Caco-2 (cell line): ENCODE measurements at regions not wholly inside any gene's neighbourhood (a gene's known extent, or its start where the extent isn't known, plus 50 kb on each side); places are given as distances from the start of the nearest gene placed in this dataset.
"Not testable (repeated sequence)": the region's sequence is repeated elsewhere in the genome, so short reads cannot be mapped to it uniquely, and the experiment has no call there.

Experiments used
- BruUV-seq: library from RNA; stranded (reverse); fragments of 400-500 nt; replicated peaks from 2 replicates; lab custom pipeline; 2021; lab: Mats Ljungman, UMichigan
- CTCF ChIA-PET: fragments of 300-600 bp; sonication (Branson Sonifier 250); formaldehyde crosslinking; loops from one replicate; lab custom pipeline; 2022; ENCODE audit warnings: antibody characterized with exemption; lab: Charles Lee
- POLR2A ChIA-PET: fragments of 300-600 bp; sonication (Branson Sonifier 250); formaldehyde crosslinking; loops from one replicate; lab custom pipeline; 2022; ENCODE audit warnings: antibody characterized with exemption; lab: Charles Lee
- DNase-seq, 2 experiments: peaks; one replicate each; pipeline versions ENCODE4 v3.0.0 to v3.0.0-alpha.2; 2020 to 2022
- H3K27me3 ChIP-seq: replicated peaks from 2 replicates; pipeline ENCODE4 v1.6.0; 2011; ENCODE audit warnings: low read length; ENCODE audit not compliant: control insufficient read depth, insufficient read depth
- H3K36me3 ChIP-seq: 2 replicates; pipeline ENCODE4 v1.5.1; 2011; ENCODE audit warnings: low read length; ENCODE audit not compliant: control insufficient read depth, insufficient read depth
- H3K4me1 ChIP-seq: fragments of 250-450 bp; sonication (Bioruptor Pico); 2 replicates; pipeline ENCODE4 v1.5.1; 2020; ENCODE audit warnings: mild to moderate bottlenecking
- H3K4me3 ChIP-seq: 2 replicates; pipeline ENCODE4 v1.5.1; 2011; ENCODE audit warnings: low read depth, mild to moderate bottlenecking, control low read depth, low read length
- H3K9me3 ChIP-seq: fragments of 250-450 bp; sonication (Bioruptor Pico); 2 replicates; pipeline ENCODE4 v1.5.1; 2020; ENCODE audit warnings: mild to moderate bottlenecking, moderate library complexity
- H3K27ac Mint-ChIP-seq: one replicate; pipeline ENCODE4 v1.8.0; 2022; ENCODE audit warnings: mixed read lengths; ENCODE audit not compliant: unreplicated experiment
- H3K27me3 Mint-ChIP-seq: one replicate; pipeline ENCODE4 v1.8.0; 2022; ENCODE audit warnings: mixed read lengths; ENCODE audit not compliant: insufficient read depth, unreplicated experiment
- H3K36me3 Mint-ChIP-seq: one replicate; pipeline ENCODE4 v1.8.0; 2022; ENCODE audit warnings: mild to moderate bottlenecking, mixed read lengths; ENCODE audit not compliant: insufficient read depth, unreplicated experiment
- H3K4me1 Mint-ChIP-seq: one replicate; pipeline ENCODE4 v1.8.0; 2022; ENCODE audit warnings: low read depth, mixed read lengths; ENCODE audit not compliant: unreplicated experiment
- H3K4me3 Mint-ChIP-seq: one replicate; pipeline ENCODE4 v1.8.0; 2022; ENCODE audit warnings: mild to moderate bottlenecking, moderate library complexity, mixed read lengths; ENCODE audit not compliant: unreplicated experiment
- H3K9me3 Mint-ChIP-seq: one replicate; pipeline ENCODE4 v1.8.0; 2022; ENCODE audit warnings: mixed read lengths; ENCODE audit not compliant: unreplicated experiment
- intact Hi-C: fragments of 100-400 bp; cut with micrococcal nuclease; formaldehyde crosslinking; loops from one replicate; pipeline ENCODE4 v1.10.0; 2022; ENCODE audit not compliant: unreplicated experiment
- TF ChIP-seq, protein P1 (sequence below), 2 experiments: fragments of 200-600 bp in 1 of 2; IDR thresholded peaks; 1 replicate in 1 of 2; 2 replicates in 1 of 2; pipeline versions ENCODE4 v1.5.1 to v1.8.0; 2011 to 2022; ENCODE audit warnings: antibody characterized with exemption in 1 of 2, control low read depth in 1 of 2, inconsistent platforms in 1 of 2, low read depth in 1 of 2, low read length in 1 of 2, mild to moderate bottlenecking in 1 of 2, moderate library complexity in 1 of 2; ENCODE audit not compliant: insufficient read depth in 1 of 2, severe bottlenecking in 1 of 2, unreplicated experiment in 1 of 2

DNA sequence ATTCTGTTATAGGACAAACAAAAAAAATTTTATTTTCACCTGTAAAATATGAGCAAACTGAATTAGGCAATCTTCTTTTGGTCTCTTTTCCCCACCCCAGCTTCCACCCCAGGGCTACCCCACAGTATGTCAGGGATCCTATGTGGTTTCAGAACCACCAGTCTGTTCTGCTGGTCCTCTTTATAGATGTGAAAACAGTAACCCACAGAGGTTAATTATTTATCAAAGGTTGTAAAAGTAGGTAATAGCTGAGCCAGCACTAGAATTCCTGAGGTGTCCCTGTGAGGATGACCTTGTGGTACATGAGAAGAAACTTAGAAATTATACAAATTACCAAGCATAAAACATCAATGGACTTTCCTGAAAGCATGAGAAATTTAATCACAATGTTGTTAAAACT lies 428.7 kb downstream of the CNTNAP4 start:
- H3K27ac Mint-ChIP-seq = no peak overlapping the region

DNA sequence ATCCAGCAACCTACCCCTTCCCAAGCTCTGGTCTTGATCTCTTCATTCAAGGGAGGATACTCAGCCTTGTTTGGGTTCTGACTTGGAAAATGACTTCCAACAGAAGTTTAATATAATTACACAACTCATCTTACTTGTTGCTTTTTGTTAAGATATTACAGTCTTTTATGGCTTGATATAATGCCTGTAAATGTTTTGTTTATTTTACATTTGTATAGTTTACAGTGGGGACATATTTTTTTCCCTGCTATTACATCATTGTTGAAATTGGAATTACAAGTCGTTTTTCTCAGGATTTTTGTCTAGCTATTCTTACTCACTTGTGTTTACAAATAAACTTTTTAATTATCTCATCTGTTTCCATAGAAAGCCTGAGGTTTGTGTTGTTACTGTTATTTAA lies 436.0 kb downstream of the CNTNAP4 start:
- Mint-ChIP-seq H3K27ac (no peak overlapping the region), H3K36me3 (no peaks in the 10 kb centered on the region), H3K9me3 (peaks cover 19% of the 10 kb centered on the region), H3K4me1 (no peaks in the 10 kb centered on the region), H3K27me3 (no peaks in the 10 kb centered on the region), H3K4me3 (no peak overlapping the region)
- no peaks in the 10 kb centered on the region for H3K36me3 ChIP-seq
- CTCF ChIA-PET = no interaction called here
- H3K9me3 ChIP-seq = peaks cover 16% of the 10 kb centered on the region; the same call in 1 of the 2 replicates
- intact Hi-C loops = no loop called here
- H3K4me1 ChIP-seq = no peaks in the 10 kb centered on the region
- no peak overlapping the region for H3K4me3 ChIP-seq
- BruUV-seq = no TSS peak
- POLR2A ChIA-PET = no interaction called here
- TF ChIP-seq, protein P1, sequence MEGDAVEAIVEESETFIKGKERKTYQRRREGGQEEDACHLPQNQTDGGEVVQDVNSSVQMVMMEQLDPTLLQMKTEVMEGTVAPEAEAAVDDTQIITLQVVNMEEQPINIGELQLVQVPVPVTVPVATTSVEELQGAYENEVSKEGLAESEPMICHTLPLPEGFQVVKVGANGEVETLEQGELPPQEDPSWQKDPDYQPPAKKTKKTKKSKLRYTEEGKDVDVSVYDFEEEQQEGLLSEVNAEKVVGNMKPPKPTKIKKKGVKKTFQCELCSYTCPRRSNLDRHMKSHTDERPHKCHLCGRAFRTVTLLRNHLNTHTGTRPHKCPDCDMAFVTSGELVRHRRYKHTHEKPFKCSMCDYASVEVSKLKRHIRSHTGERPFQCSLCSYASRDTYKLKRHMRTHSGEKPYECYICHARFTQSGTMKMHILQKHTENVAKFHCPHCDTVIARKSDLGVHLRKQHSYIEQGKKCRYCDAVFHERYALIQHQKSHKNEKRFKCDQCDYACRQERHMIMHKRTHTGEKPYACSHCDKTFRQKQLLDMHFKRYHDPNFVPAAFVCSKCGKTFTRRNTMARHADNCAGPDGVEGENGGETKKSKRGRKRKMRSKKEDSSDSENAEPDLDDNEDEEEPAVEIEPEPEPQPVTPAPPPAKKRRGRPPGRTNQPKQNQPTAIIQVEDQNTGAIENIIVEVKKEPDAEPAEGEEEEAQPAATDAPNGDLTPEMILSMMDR (IDR thresholded peaks at IDR 0.05; ENCODE audit: insufficient read depth in 1 of 2, low read depth in 1 of 2, low read length in 1 of 2, severe bottlenecking in 1 of 2, unreplicated experiment in 1 of 2) = no peak
- H3K27me3 ChIP-seq = no peaks in the 10 kb centered on the region
- no peak for DNase-seq

More for the DNA sequence above, 428.7 kb downstream of the CNTNAP4 start:
- H3K9me3 ChIP-seq = no peaks in the 10 kb centered on the region
- TF ChIP-seq, protein P1 (IDR thresholded peaks at IDR 0.05; ENCODE audit: insufficient read depth in 1 of 2, low read depth in 1 of 2, low read length in 1 of 2, severe bottlenecking in 1 of 2, unreplicated experiment in 1 of 2) = no peak
- H3K36me3 ChIP-seq = no peaks in the 10 kb centered on the region
- Mint-ChIP-seq H3K27me3 (no peaks in the 10 kb centered on the region), H3K36me3 (no peaks in the 10 kb centered on the region), H3K9me3 (no peaks in the 10 kb centered on the region), H3K4me1 (peaks cover 6% of the 10 kb centered on the region), H3K4me3 (no peak overlapping the region)
- ChIA-PET CTCF (no interaction called here), POLR2A (no interaction called here)
- H3K4me3 ChIP-seq = no peak overlapping the region
- H3K27me3 ChIP-seq = no peaks in the 10 kb centered on the region
- no peak for DNase-seq
- intact Hi-C loops = no loop called here
- H3K4me1 ChIP-seq = 0 out of 2 replicates have a peak, but pooled peaks cover 10% of the 10 kb centered on the region
- BruUV-seq = no TSS peak

DNA sequence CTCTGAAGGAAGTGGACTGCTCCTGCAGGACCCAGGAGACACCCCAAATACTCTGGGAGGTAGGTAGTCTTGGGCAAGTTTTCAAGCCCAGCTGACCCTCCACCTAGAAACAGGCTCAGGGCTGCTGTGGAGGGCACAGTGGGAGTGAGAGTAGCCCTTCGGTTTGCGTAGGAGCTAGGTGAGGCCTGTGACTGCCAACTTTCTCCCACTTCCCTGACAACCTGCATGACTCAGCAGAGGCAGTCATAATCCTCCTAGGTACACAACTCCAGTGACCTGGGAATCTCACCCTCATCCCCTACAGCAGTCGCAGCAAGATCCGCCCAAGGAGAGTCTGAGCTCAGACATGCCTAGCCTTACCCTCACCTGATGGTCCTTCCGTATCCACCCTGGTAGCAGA lies 439.1 kb downstream of the CNTNAP4 start:
- peaks cover 19% of the 10 kb centered on the region for H3K9me3 Mint-ChIP-seq

DNA sequence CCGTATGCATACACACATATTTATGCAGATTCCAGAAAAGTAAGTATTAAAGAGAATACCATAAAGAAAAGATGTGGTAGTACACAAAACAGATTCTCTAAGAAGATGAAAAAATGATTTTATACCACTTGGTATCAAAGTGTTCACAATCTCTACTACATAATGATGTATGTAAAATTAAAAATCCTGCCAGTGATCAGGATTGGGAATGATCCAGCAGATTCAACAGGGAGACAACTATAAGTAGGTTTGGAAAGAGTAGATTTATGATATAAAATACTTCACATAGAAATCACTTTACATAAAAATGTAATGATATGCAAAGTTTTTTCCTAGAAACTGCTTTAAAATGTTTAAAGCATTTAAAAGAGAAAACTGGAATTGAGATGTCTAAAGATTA lies 447.0 kb downstream of the CNTNAP4 start:
- no peaks in the 10 kb centered on the region for H3K36me3 Mint-ChIP-seq
- TF ChIP-seq, protein P1 (IDR thresholded peaks at IDR 0.05; ENCODE audit: insufficient read depth in 1 of 2, low read depth in 1 of 2, low read length in 1 of 2, severe bottlenecking in 1 of 2, unreplicated experiment in 1 of 2) = no peak
- H3K9me3 Mint-ChIP-seq = no peaks in the 10 kb centered on the region
- no peaks in the 10 kb centered on the region for H3K27me3 ChIP-seq
- POLR2A ChIA-PET = no interaction called here
- no peak overlapping the region for H3K4me3 Mint-ChIP-seq
- no peaks in the 10 kb centered on the region for H3K4me1 ChIP-seq
- no peaks in the 10 kb centered on the region for H3K9me3 ChIP-seq
- no peaks in the 10 kb centered on the region for H3K36me3 ChIP-seq
- H3K27ac Mint-ChIP-seq = no peak overlapping the region
- BruUV-seq = no TSS peak
- H3K4me1 Mint-ChIP-seq = peaks cover 5% of the 10 kb centered on the region
- no peak for DNase-seq
- no peak overlapping the region for H3K4me3 ChIP-seq
- peaks cover 7% of the 10 kb centered on the region for H3K27me3 Mint-ChIP-seq
- CTCF ChIA-PET = no interaction called here
- intact Hi-C loops = no loop called here

More for the DNA sequence above, 439.1 kb downstream of the CNTNAP4 start:
- H3K4me1 Mint-ChIP-seq, intact Hi-C loops, H3K27ac Mint-ChIP-seq, H3K4me3 ChIP-seq, H3K36me3 ChIP-seq, H3K36me3 Mint-ChIP-seq, H3K4me1 ChIP-seq, H3K27me3 Mint-ChIP-seq, H3K4me3 Mint-ChIP-seq, BruUV-seq, H3K27me3 ChIP-seq, POLR2A ChIA-PET, CTCF ChIA-PET, DNase-seq: not testable (repeated sequence)
- peaks cover 16% of the 10 kb centered on the region; the same call in 1 of the 2 replicates for H3K9me3 ChIP-seq
